H4 (cell line): ENCODE measurements at regions not wholly inside any gene's neighbourhood (a gene's known extent, or its start where the extent isn't known, plus 50 kb on each side); places are given as distances from the start of the nearest gene placed in this dataset.

Experiments
- DNase-seq: peaks from one replicate; pipeline ENCODE4 v3.0.0-alpha.2; 2015; ENCODE audit warnings: low spot score

DNA sequence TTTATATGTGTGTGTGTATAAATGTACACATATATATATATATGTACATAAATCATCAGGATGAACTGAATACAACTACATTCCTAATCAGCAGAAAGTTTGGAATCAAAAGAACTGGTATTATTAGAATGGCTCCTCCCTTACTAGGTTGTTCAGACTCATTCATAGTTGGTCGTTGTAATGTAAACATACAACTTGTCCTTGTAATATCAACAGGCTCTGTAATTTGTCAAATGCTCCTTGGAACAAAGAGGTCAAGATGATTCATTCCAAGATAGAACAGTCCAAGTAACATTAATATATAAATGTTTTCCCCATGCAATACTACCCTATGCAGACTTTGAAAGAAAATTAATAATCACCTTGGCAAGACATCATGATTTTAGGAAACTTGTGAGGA is 351.4 kb upstream of the SMIM31 start:
- DNase-seq: no peak

DNA sequence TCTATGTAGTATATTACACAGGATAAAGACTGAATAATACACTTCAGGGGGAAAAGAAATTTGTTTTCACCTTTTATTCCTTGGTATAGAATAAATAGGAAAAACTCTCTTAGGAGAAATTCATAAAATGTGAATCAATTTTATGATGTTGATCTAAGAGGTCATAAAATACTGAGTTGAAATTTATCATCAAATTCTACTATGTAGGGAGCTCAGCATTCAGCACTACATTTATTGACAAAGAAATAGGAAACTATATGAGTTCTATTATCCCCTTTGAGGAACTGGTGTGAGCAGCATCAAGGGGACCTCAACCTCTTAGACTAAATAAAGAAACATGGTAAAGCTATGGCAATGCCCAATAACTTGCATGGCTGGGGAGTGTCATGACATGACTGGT is 348.2 kb upstream of the SMIM31 start:
- DNase-seq: no peak

DNA sequence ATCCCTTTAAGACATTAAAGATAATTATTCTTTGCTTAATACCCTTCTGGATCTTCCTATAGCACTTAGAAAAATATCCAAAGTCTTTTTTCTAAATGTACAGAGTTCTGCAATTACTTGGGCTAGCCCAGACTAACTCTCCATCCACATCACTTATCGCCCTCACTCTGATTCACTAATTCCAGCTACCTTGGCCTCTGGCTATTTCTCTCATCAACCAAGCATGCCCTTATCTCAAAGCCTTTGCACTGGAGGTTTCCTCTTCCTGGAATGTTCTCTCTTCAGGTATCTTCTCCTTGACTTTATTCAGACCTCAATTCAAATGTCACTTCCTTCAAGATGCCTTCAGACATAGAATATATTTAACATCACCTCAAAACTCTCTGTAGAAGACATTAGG is 345.1 kb upstream of the SMIM31 start:
- DNase-seq: no peak

DNA sequence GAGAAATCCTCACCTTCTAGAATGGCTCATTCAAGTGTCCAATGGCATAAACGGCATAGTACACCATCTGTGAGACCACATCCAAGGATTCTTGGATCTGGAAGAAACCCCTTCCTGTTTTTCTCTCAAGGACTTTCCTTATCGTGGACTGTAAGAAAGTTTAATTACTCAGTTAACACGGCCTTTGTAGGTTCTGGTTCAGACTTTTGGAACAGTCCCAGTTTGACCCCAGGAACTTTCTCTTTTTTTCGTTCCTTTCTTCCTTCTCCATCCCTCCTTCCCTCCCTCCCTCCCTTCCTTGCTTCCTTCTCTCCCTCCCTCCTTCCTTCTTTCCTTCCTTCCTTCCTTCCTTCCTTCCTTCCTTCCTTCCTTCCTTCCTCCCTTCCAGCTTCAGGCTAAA is 343.5 kb upstream of the SMIM31 start:
- no peak for DNase-seq

DNA sequence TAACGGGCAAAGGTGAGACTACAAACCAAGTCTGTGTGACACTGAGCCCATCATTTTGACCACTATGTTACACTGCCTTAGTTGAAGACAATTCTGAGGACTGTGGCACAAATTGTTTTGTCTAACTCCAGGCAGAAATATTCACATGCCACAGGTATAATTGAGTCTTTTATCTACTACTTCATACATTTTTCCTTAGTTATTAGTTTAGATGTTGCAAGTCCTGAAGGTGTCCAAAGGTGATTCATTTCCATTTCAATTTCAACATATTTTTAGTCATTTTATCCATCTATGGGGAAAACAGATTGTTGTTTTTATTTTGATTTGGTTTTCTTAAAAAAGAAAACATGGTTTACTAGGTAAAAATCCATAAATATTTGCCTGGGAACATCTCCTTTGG is 341.7 kb upstream of the SMIM31 start:
- no peak for DNase-seq

DNA sequence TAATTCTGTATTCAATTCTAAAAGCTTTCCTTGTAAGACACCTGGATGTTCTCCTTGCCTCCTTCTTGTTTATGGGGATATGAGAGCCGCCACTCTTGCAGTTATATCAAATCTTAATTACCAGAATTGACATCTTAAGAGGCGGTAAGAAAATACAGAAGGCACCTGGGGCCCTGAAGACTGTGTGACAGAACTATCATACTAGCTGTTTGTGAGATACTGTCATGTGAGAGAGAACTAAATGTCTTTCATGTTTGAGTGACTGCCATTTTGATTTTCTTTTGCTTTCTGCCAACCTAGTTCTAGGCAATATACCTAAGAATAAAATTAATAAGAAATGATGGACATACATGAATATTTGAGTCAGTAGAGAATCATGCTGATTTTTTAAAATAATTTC is 340.2 kb upstream of the SMIM31 start:
- DNase-seq: no peak

DNA sequence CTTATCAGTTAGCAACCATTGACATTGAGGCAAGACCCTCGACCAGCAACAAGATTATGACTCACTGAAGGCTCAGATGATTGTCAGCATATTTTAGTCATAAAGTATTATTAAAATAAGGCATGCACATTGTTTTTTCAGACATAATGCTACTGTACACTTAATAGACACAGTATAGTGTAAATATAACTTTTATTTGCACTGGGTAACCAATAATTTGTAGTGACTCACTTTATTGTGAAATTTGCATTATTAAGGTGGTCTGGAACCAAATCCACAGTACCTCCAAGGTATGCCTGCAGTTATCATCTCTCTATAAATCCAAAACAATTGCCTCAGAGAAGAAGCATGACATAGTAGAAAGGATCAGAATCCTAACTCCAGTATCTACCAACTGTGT is 330.1 kb upstream of the SMIM31 start:
- no peak for DNase-seq

DNA sequence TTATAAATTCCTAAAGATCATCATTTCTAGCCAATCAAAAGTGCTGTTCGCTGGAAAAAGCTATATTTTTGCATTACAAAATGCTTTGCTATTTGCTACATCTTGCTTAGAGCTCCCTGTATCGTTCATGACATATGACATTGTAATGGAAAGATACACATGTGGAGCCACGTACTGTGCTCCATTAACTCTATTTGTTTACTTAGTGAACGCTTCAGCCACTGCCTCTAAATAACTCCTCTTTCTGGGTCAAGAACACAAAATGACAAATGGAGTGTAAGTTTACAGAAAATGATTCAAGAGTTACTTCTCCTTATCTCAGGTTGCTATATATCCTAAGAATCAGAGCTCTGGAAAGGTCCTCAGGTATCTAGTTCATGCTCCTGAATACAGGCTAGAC is 329.1 kb upstream of the SMIM31 start:
- no peak for DNase-seq

DNA sequence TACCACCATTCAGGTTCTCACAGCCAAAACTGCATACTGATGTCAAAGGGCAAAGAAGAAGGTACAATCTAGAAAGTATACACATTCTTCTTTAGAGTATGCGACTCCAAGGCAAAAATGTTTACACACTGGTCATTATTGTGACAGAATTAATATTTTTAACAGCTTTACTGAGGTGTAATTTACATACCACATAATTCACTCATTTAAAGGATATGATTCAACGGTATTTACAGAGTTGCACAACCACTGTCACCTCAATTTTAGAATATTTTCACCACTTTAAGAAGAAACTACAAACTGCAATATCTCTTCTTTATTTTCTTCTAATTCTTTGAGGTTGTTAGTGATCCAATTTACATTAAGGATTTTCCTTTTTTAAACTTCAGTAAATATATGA is 325.4 kb upstream of the SMIM31 start:
- no peak for DNase-seq

DNA sequence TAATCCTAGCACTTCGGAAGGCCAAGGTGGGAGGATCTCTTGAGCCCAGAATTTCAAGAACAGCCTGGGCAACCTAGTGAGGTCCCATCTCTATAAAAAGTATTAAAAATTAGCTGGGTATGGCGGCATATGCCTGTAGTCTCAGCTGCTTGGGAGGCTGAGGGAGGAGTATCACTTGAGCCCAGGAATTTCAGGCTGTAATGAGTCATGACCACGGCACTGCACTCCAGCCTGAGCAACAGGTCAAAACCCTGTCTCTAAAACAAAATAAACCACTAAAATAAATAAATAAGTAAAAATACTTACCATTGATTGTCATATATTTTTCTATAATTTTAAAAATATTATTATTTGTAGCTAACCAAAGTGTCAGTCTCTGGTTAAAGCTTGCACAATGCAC is 315.6 kb upstream of the SMIM31 start:
- peak; percentile 58 for DNase-seq

DNA sequence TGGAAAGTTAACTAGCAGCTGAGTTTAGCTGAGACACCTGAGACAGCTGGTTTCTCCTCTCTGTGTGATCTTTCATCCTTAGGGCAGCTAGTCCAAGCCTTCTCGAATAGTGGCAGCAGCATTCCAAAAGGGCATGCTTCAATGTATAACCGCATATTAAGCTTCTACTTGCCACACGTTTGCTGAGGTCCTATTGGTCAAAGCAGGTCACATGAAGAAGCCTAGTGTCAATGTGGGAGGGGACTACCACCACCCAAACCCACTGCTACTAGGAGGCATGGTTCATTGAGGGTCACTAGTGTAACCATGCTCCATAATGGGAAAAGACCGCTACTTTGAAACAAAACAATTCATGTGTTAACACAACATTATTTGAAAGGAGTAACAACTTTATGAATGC is 314.9 kb upstream of the SMIM31 start:
- peak; percentile 7 for DNase-seq

DNA sequence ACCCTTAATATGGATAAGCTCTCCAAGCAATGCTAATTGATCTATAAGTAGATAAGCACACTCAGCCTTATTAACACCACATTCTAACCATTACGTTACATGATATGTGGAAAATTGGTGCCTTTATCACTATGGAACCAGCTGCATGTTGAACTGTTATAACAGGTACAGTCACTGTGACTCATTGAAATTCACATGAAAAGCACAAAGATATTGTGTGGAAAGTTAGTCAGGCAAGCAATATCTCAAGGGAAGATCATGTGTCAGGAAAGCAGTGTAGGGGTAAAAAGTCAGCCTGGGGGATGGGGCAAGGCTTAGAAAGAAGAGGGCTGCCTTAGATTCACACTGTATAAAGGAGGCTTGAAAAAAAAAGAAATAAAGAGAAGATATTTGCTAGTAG is 313.7 kb upstream of the SMIM31 start:
- peak; percentile 47 for DNase-seq

DNA sequence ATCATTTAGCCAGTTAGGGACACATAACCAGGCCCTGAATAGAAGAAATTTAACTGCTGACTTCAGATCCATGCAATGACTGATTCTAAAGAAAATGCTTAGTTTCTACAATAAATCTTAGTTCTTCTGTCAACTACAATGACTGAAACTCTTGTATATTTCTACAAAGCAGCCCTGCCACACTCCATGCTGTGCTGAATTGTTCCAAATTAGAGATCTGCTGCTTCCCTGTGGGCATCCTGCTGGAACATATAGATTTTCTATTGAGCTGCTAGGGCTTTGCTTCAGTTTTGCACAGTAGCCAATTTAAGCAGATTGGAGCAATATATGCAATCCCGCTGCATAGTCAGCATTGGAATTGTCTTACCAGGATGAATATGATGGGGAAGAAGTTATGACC is 312.8 kb upstream of the SMIM31 start:
- no peak for DNase-seq

DNA sequence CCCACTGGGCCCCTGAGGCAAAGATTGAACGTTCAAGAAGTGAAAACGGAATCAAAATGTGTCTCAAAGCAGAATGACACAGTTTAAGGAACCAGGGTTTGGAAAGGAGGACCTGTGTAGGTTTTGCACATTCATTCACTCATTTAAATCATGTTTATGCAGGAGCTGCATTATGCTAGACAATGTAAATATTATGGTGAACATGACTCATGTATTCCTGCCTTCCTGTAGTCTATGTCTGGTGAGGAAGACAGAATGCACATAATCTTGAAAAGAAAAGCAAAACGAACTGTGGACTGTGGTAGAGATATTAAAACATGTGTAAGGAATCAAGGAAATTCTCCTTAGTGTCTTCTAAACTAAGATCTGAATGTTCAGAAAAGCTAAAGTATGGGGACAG is 311.8 kb upstream of the SMIM31 start:
- DNase-seq: peak; percentile 39

DNA sequence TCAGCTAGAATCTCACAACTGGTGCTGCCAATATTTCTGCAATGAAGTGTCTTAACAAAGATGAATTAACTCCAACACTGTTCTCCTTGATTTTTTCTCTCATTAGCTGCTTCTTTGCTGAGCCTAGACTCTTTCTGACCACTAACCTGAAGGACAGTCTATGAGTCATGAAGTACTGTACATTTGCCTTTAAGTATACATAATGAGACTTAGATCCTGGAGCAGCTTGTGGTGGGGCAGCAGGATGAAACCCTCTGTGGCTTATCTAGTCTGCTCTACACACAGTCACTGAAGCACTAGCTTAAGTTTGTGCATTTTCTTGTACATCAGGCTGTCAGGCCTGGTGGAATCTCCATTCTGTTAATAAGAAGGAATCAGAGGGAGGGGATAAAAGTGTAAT is 307.4 kb upstream of the SMIM31 start:
- peak; percentile 48 for DNase-seq

DNA sequence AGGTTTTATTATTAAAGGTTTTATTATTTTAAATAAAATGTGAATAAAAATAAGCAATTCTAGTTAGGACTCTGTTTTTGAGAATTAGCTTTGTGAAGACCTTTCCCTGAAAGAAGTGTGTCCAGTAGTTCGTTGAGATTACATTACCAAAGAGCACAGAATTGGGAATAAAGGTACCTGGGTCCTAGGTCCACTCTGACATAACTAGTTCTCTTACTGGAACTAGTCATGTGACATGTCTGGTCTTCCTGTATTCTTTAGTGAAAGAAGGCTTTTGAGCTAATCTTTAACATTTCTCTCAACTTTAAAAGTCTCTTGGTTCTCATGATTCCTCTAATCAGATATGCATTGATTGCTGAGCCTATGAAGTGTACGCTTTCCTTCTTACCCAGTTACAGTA is 292.0 kb upstream of the SMIM31 start:
- DNase-seq: no peak

DNA sequence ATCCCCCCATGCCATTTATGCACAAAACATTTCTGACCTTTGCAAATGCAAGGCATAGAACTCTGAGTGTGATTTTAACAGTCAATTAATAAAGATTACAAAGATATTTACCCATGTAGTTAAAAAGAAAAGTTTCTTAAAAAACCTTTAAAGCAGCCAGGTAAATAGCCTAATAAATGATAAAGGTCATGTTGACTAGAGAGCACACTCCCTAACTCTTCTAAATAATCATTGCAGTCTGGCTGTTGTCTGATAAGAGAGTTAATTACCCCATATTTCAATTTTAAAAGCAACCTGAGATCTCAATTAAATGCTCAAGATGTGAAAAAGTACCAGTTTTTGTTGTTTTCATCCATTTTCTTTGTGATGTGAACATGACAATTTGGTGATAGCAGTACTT is 291.5 kb upstream of the SMIM31 start:
- DNase-seq: no peak

DNA sequence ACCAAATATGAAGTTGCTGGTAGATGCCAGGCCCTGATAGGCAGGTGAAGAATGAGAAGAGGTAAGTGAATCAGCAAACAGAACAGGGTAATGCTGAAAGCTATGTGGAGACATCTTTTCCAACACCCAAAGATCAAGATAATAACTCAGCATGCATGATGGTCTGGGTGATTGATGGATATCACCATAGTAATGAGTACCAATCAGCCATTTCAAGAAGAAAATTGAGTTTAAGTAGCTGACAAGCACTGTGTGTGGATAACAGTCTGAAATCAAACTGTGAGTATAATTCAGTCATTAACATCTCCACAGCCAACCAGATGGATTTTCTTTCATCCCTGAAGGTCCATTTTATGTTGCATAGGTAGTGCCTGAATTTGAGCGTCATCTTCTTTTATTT is 289.6 kb upstream of the SMIM31 start:
- DNase-seq: no peak

DNA sequence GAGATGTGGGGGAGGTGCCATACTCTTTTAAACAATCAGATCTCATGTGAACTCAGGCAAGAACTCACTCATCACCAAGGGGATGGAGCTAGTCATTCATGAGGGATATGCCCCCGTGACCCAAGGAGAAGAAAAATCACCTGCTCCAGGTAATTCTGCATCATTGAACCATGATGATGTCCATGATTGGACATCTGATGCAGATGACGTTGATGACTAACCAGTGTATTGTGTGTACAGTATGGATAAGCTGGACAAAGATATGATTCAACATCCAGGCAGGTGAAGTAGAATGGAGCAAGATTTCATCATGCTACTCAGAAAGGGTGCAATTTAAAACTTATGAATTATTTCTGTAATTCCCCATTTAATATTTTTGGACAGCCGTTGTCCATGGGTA is 286.4 kb upstream of the SMIM31 start:
- no peak for DNase-seq

DNA sequence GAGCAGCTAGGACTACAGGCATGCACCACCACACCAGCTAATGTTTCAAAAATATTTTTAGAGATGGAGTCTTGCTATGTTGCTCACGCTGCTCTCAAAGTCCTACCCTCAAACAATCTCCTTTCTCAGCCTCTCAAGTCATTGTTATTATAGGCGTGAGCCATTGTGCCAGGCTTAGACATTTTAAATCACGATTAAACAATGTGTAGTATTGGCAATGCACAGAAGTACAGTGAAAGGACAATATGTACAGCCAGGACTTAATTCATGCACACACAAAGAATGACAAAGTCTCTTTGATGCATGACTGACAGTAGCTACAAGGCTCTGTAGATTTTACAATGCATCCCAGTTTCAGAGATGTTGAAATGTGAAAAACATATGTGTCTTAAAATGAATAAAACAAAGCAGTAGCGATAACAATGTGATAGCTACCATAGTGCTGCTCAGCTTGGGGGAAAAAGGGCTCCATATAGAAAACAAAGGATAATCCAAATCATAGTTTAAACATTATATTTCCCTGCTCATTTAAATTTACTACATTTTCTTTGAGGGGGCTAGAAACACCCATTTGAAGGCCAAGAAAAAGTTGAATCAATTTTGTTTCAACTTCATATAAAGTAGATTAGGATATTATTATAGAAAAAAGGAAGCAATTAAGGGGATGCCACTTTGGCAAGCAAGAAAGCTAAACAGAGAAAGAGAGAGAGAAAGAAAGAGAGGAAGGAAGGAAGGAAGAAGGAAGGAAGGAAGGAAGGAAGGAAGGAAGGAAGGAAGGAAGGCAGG is 272.4 kb upstream of the SMIM31 start:
- DNase-seq: no peak

DNA sequence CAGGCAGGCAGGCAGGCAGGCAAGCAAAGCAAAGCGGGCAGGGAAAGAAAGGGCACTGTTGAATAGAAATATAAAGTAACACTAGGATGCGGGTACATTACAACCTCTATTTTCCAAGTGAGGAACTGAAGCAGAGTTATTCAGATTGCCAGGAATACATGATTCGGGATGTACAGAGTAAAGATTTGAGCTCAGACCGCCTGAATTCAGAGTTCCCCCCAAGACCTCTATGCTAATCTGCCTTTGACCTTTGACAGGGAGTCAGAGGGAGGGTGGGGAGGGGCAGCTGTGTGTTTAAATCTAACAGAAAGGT is 271.9 kb upstream of the SMIM31 start:
- DNase-seq: no peak

DNA sequence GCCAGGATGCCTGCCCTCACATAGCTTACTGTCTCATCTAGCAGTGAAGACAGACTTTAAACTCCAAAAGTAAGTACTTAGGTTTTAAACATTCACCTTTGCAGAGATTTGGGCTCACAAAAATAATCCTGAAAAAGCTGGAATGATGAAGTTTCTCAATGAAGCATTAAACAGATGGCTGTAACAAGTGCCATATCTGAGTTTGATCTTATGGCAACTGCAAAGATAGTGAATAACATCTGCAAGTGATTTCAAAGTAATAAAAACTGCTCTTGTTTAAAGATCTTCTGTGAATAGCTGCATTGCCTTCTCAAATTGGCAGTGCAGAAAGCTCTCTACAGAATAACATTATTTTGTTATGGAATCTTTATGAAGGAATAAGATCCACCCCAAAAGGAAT is 271.2 kb upstream of the SMIM31 start:
- no peak for DNase-seq

DNA sequence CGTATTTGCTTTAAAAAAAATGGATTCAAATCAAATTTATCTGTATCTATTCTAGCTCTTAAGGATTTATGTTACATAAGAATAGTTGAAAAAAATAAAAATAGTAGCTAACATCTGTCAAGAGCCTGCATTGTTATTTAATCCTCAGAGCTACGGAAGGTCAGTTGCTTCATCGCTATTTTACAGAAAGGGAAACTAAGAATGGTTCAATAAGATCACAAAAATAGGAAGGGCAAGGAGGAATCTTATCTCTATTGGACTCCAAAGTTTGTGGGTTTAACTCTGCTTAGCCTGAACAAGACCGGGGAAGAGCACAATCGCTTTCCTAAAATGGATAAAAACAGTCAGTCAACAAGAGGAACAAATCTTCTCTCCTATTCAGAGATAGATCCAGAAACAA is 270.2 kb upstream of the SMIM31 start:
- no peak for DNase-seq

DNA sequence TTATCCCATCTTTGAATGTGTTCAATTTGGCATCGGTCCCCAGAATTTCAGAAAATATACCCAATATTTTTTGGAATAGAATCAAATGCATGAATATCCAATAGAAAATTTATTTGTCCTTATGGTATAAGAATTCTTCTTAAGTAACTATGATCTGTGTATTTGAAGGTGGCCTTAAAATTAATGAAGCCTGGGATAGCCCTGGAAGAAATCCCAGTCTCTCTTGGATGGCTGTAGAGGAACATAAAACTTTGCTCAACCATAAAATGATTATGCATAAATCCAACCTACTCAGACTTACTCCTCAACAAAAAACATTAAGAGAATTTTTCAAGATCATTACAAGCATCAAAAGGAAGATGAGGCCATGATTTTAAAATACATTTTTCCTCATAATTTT is 269.4 kb upstream of the SMIM31 start:
- no peak for DNase-seq

DNA sequence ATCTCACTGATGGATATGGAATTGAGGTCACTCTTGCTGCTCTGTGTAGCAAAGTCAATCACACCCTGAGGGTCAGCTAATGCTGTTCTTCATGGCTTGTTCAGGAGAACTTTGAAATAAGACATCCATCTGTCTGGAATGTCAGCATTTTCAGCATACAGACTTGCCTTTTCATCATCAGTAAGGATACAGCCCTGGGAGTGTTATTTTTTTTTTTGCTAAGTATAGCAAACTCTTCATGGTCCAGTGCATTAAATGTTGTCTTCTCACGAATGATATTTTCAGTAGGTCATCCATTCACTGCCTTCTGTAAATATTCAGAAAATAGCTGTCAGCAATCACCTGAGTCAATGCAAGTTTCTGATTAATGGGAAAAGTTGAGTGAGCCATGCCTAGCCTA is 268.8 kb upstream of the SMIM31 start:
- DNase-seq: no peak
